ENCODE measurements at regions not wholly inside any gene's neighbourhood (a gene's known extent, or its start where the extent isn't known, plus 50 kb on each side); places are given as distances from the start of the nearest gene placed in this dataset.

DNA sequence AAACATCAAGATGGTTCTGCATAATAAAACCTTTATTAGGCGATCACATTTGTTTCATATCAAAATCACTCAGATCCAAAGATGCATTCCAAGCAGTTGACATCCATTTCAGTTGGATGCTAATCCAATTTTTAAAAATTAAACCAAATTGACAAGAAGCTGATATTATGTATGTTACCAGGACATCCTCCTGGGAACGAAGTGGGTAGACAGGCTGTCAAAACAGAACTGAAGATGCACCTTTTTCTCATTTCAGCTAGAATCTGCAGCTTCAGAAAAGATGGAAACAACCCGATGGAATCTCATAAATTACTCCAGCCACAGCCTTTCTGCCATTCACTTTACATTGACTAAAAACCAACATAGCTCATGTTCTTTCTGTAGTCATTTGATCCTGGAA lies 268.4 kb downstream of the PLPP3 start:
- no CpG with 5 or more reads among the region's 3 CpGs for WGBS (ENCODE audit: extremely low coverage, insufficient coverage, insufficient read length)
- no peak overlapping the region for H3K4me2 ChIP-seq (ENCODE audit: low read length)

DNA sequence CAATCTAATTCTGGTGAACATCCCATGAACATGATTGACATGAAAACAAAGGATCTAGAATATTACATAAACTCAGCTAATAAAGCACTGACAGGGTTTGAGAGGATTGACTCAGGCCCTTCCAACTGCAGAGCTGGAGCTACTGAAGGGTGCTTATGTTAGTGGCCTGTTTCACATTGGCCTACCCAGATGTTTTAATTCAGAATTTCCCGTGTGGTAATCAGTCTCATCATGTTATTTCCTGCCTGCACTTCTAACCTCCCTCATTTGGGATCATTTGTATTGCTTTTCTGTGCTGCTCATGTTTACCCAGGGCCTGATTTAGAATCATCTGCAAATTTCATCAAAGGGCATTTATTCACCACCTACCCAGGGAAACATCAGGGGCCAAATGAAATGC lies 270.3 kb downstream of the PLPP3 start:
- Histone ChIP-seq H3K4me3 (ENCODE audit: low read depth, low read length) (no peak overlapping the region), H3K14ac (ENCODE audit: low read length) (no peak overlapping the region), H4K91ac (ENCODE audit: low read depth, low read length) (no peak overlapping the region), H2BK12ac (ENCODE audit: low read length) (no peak overlapping the region), H2BK5ac (ENCODE audit: low read depth, low read length, poor library complexity) (no peak overlapping the region), H2AK5ac (ENCODE audit: low read length) (no peak overlapping the region), H3K79me1 (ENCODE audit: low read length) (no peaks in the 10 kb centered on the region), H2BK120ac (ENCODE audit: insufficient read depth, low read length, poor library complexity) (no peak overlapping the region), H3K9ac (ENCODE audit: low read length) (no peak overlapping the region), H3K27me3 (ENCODE audit: insufficient read depth, low read length) (no peaks in the 10 kb centered on the region), H3K23ac (ENCODE audit: low read length) (no peak overlapping the region), H3K18ac (ENCODE audit: low read length) (no peak overlapping the region), H4K8ac (ENCODE audit: low read depth, low read length) (no peak overlapping the region), H3K4me1 (ENCODE audit: control insufficient read depth in 1 of 2, insufficient read depth in 2 of 2, low read length in 2 of 2) (no peaks in the 10 kb centered on the region), H3K79me2 (ENCODE audit: control insufficient read depth, insufficient read depth, low read length, poor library complexity) (no peaks in the 10 kb centered on the region), H3K9me3 (ENCODE audit: insufficient read depth, low read depth, low read length) (no peaks in the 10 kb centered on the region), H3K4me2 (ENCODE audit: low read length) (no peak overlapping the region), H3K4ac (ENCODE audit: low read depth, low read length) (no peak overlapping the region), H3K36me3 (ENCODE audit: control insufficient read depth in 1 of 2, insufficient read depth in 2 of 2, low read length in 2 of 2) (no peaks in the 10 kb centered on the region), H2AFZ (ENCODE audit: insufficient read depth, low read length, poor library complexity) (no peak overlapping the region), H4K12ac (ENCODE audit: low read depth, low read length) (no peak overlapping the region), H3K27ac (ENCODE audit: low read depth, low read length) (no peak overlapping the region)
- no CpG with 5 or more reads among the region's 1 CpG for WGBS (ENCODE audit: extremely low coverage, insufficient coverage, insufficient read length)
- no peak for DNase-seq

More for the DNA sequence above, 268.4 kb downstream of the PLPP3 start:
- no peak overlapping the region for H3K14ac ChIP-seq (ENCODE audit: low read length)
- no peaks in the 10 kb centered on the region for H3K79me2 ChIP-seq (ENCODE audit: control insufficient read depth, insufficient read depth, low read length, poor library complexity)
- no peak overlapping the region for H3K27ac ChIP-seq (ENCODE audit: low read depth, low read length)
- DNase-seq, result no peak
- H3K36me3 ChIP-seq (ENCODE audit: control insufficient read depth in 1 of 2, insufficient read depth in 2 of 2, low read length in 2 of 2), result no peaks in the 10 kb centered on the region
- no peak overlapping the region for H2BK5ac ChIP-seq (ENCODE audit: low read depth, low read length, poor library complexity)
- H3K4me1 ChIP-seq (ENCODE audit: control insufficient read depth in 1 of 2, insufficient read depth in 2 of 2, low read length in 2 of 2), result no peaks in the 10 kb centered on the region
- no peak overlapping the region for H2AK5ac ChIP-seq (ENCODE audit: low read length)
- no peak overlapping the region for H3K4ac ChIP-seq (ENCODE audit: low read depth, low read length)
- H4K91ac ChIP-seq (ENCODE audit: low read depth, low read length), result no peak overlapping the region
- no peaks in the 10 kb centered on the region for H3K27me3 ChIP-seq (ENCODE audit: insufficient read depth, low read length)
- no peak overlapping the region for H4K8ac ChIP-seq (ENCODE audit: low read depth, low read length)
- no peak overlapping the region for H3K23ac ChIP-seq (ENCODE audit: low read length)
- H2BK12ac ChIP-seq (ENCODE audit: low read length), result no peak overlapping the region
- no peak overlapping the region for H3K18ac ChIP-seq (ENCODE audit: low read length)
- no peaks in the 10 kb centered on the region for H3K9me3 ChIP-seq (ENCODE audit: insufficient read depth, low read depth, low read length)
- H3K79me1 ChIP-seq (ENCODE audit: low read length), result no peaks in the 10 kb centered on the region
- no peak overlapping the region for H3K9ac ChIP-seq (ENCODE audit: low read length)
- no peak overlapping the region for H3K4me3 ChIP-seq (ENCODE audit: low read depth, low read length)
- H4K12ac ChIP-seq (ENCODE audit: low read depth, low read length), result no peak overlapping the region
- no peak overlapping the region for H2AFZ ChIP-seq (ENCODE audit: insufficient read depth, low read length, poor library complexity)
- H2BK120ac ChIP-seq (ENCODE audit: insufficient read depth, low read length, poor library complexity), result no peak overlapping the region

DNA sequence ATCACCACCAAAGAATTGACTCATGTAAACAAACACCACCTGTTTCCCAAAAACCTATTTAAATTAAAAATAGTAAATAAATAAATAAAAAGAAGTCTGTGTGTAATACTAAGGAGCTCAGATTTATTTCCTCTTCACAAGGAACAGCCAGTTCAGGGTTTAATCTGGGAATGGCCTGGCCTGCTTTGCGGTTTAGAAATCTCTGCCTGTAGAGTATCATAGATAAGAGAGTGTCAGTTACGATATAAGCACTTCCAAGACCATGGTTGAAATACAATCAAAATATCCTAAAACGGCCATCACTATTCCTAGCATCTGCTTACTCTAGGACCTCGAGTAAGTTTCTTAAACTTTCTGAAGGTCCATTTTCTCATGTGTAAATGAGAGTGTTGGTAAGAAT lies 274.4 kb downstream of the PLPP3 start:
- Histone ChIP-seq H3K4me2 (ENCODE audit: low read length) (no peak overlapping the region), H3K14ac (ENCODE audit: low read length) (no peak overlapping the region), H3K27me3 (ENCODE audit: insufficient read depth, low read length) (no peaks in the 10 kb centered on the region), H2AK5ac (ENCODE audit: low read length) (no peak overlapping the region), H3K4ac (ENCODE audit: low read depth, low read length) (no peak overlapping the region), H3K4me1 (ENCODE audit: control insufficient read depth in 1 of 2, insufficient read depth in 2 of 2, low read length in 2 of 2) (peaks cover 0 to 5% of the 10 kb centered on the region in 2 experiments), H2AFZ (ENCODE audit: insufficient read depth, low read length, poor library complexity) (no peak overlapping the region), H3K23ac (ENCODE audit: low read length) (no peak overlapping the region), H4K12ac (ENCODE audit: low read depth, low read length) (no peak overlapping the region), H3K9ac (ENCODE audit: low read length) (no peak overlapping the region), H4K8ac (ENCODE audit: low read depth, low read length) (no peak overlapping the region), H3K4me3 (ENCODE audit: low read depth, low read length) (no peak overlapping the region), H3K18ac (ENCODE audit: low read length) (no peak overlapping the region), H2BK5ac (ENCODE audit: low read depth, low read length, poor library complexity) (no peak overlapping the region), H2BK12ac (ENCODE audit: low read length) (no peak overlapping the region), H3K27ac (ENCODE audit: low read depth, low read length) (no peak overlapping the region), H2BK120ac (ENCODE audit: insufficient read depth, low read length, poor library complexity) (no peak overlapping the region), H3K79me1 (ENCODE audit: low read length) (no peaks in the 10 kb centered on the region), H3K9me3 (ENCODE audit: insufficient read depth, low read depth, low read length) (no peaks in the 10 kb centered on the region), H3K36me3 (ENCODE audit: control insufficient read depth in 1 of 2, insufficient read depth in 2 of 2, low read length in 2 of 2) (no peaks in the 10 kb centered on the region), H4K91ac (ENCODE audit: low read depth, low read length) (no peak overlapping the region), H3K79me2 (ENCODE audit: control insufficient read depth, insufficient read depth, low read length, poor library complexity) (no peaks in the 10 kb centered on the region)
- DNase-seq, result no peak
- whole genome bisulfite sequencing (ENCODE audit: extremely low coverage, insufficient coverage, insufficient read length), result no CpG with 5 or more reads among the region's 4 CpGs

DNA sequence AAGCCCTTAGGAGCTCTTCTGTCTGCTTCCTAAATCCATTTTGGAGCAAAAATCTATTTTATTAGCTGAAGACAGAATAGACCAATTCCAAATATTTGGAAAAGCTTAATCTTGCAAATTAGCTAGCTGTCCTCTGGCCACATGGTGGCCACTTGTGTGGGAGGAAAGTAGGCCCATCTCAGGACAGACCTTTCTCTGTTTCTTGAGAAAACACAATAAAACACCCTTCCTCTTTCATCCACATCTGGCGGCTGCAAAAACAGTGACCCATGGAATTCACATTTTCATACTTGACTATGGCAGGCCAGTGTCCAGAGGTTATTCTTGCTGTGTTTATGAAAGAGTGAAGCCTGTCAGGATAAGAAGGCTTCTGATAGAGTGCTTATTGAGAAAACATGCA lies 275.6 kb downstream of the PLPP3 start:
- H2BK120ac ChIP-seq (ENCODE audit: insufficient read depth, low read length, poor library complexity), result no peak overlapping the region
- H4K8ac ChIP-seq (ENCODE audit: low read depth, low read length), result no peak overlapping the region
- H4K91ac ChIP-seq (ENCODE audit: low read depth, low read length), result no peak overlapping the region
- DNase-seq, result no peak
- H3K14ac ChIP-seq (ENCODE audit: low read length), result no peak overlapping the region
- H3K79me1 ChIP-seq (ENCODE audit: low read length), result no peaks in the 10 kb centered on the region
- H2AFZ ChIP-seq (ENCODE audit: insufficient read depth, low read length, poor library complexity), result no peak overlapping the region
- no peak overlapping the region for H2BK5ac ChIP-seq (ENCODE audit: low read depth, low read length, poor library complexity)
- H3K23ac ChIP-seq (ENCODE audit: low read length), result no peak overlapping the region
- H3K27ac ChIP-seq (ENCODE audit: low read depth, low read length), result no peak overlapping the region
- H4K12ac ChIP-seq (ENCODE audit: low read depth, low read length), result no peak overlapping the region
- no peaks in the 10 kb centered on the region for H3K79me2 ChIP-seq (ENCODE audit: control insufficient read depth, insufficient read depth, low read length, poor library complexity)
- no peak overlapping the region for H2BK12ac ChIP-seq (ENCODE audit: low read length)
- no peaks in the 10 kb centered on the region for H3K36me3 ChIP-seq (ENCODE audit: control insufficient read depth in 1 of 2, insufficient read depth in 2 of 2, low read length in 2 of 2)
- peaks cover 2 to 5% of the 10 kb centered on the region in 2 experiments for H3K4me1 ChIP-seq (ENCODE audit: control insufficient read depth in 1 of 2, insufficient read depth in 2 of 2, low read length in 2 of 2)
- H3K9me3 ChIP-seq (ENCODE audit: insufficient read depth, low read depth, low read length), result no peaks in the 10 kb centered on the region
- no peak overlapping the region for H3K4me3 ChIP-seq (ENCODE audit: low read depth, low read length)
- no CpG with 5 or more reads among the region's 1 CpG for WGBS (ENCODE audit: extremely low coverage, insufficient coverage, insufficient read length)
- H3K27me3 ChIP-seq (ENCODE audit: insufficient read depth, low read length), result no peaks in the 10 kb centered on the region
- no peak overlapping the region for H3K9ac ChIP-seq (ENCODE audit: low read length)
- H3K18ac ChIP-seq (ENCODE audit: low read length), result no peak overlapping the region
- no peak overlapping the region for H3K4ac ChIP-seq (ENCODE audit: low read depth, low read length)
- no peak overlapping the region for H3K4me2 ChIP-seq (ENCODE audit: low read length)
- H2AK5ac ChIP-seq (ENCODE audit: low read length), result no peak overlapping the region

Data from trophoblast cell (in vitro differentiated cells and primary cell).